H1 (cell line): ENCODE measurements at regions not wholly inside any gene's neighbourhood (a gene's known extent, or its start where the extent isn't known, plus 50 kb on each side); places are given as distances from the start of the nearest gene placed in this dataset.

Experiments used
- CTCF ChIA-PET: fragments of 300-600 bp; sonication (Branson Sonifier 250); formaldehyde crosslinking; loops from one replicate; lab custom pipeline; 2021; ENCODE audit not compliant: partially characterized antibody; lab: Charles Lee
- POLR2A ChIA-PET: fragments of 300-600 bp; sonication (Branson Sonifier 250); formaldehyde crosslinking; loops from one replicate; lab custom pipeline; 2021; ENCODE audit warnings: inconsistent platforms; ENCODE audit not compliant: partially characterized antibody; lab: Charles Lee
- DNase-seq, 2 experiments: peaks; one replicate each; pipeline versions ENCODE4 v3.0.0 to v3.0.0-alpha.2; 2010 to 2022; ENCODE audit warnings: low spot score in 2 of 2, low read depth in 1 of 2, mixed read lengths in 1 of 2
- FAIRE-seq: peaks from 2 replicates; lab custom pipeline; 2011; peaks lifted over from hg19 to GRCh38; lab: Jason Lieb, UNC
- H2AFZ ChIP-seq: 2 replicates; pipeline ENCODE4 v1.8.1; 2012; ENCODE audit warnings: low read length, inconsistent platforms
- H2AK5ac ChIP-seq: 2 replicates; pipeline ENCODE4 v1.6.1; 2013; ENCODE audit warnings: low read depth, low read length
- H2BK120ac ChIP-seq: replicated peaks from 2 replicates; pipeline ENCODE3; 2013; ENCODE audit warnings: low read depth, low read length, inconsistent platforms
- H2BK12ac ChIP-seq: 2 replicates; pipeline ENCODE4 v1.6.1; 2013; ENCODE audit warnings: low read depth, low read length
- H2BK15ac ChIP-seq: 2 replicates; pipeline ENCODE4 v1.6.1; 2013; ENCODE audit warnings: low read length
- H2BK20ac ChIP-seq: 2 replicates; pipeline ENCODE4 v1.6.1; 2013; ENCODE audit warnings: low read length
- H2BK5ac ChIP-seq: 2 replicates; pipeline ENCODE4 v1.6.1; 2013; ENCODE audit warnings: low read depth, low read length
- H3K14ac ChIP-seq: 2 replicates; pipeline ENCODE4 v1.6.1; 2013; ENCODE audit warnings: inconsistent platforms; ENCODE audit not compliant: insufficient read length
- H3K18ac ChIP-seq: 2 replicates; pipeline ENCODE4 v1.6.1; 2013; ENCODE audit warnings: low read length; ENCODE audit errors: extremely low read depth
- H3K23ac ChIP-seq: 2 replicates; pipeline ENCODE4 v1.6.1; 2013; ENCODE audit warnings: inconsistent platforms; ENCODE audit not compliant: insufficient read length
- H3K23me2 ChIP-seq: 2 replicates; pipeline ENCODE4 v1.6.1; 2013; ENCODE audit warnings: low read depth, low read length
- H3K27ac ChIP-seq: 2 replicates; pipeline ENCODE4 v1.6.1; 2011; ENCODE audit warnings: low read depth, low read length, inconsistent platforms
- H3K27me3 ChIP-seq, 4 experiments: replicated peaks in 1 of 4; 1 replicate in 1 of 4; 2 replicates in 3 of 4; pipeline versions ENCODE4 v1.6.1 to v1.8.1; 2011 to 2013; ENCODE audit warnings: low read length in 3 of 4, mild to moderate bottlenecking in 3 of 4, inconsistent platforms in 2 of 4, mixed read lengths in 2 of 4, moderate library complexity in 1 of 4; ENCODE audit not compliant: control insufficient read depth in 3 of 4, insufficient read depth in 3 of 4; ENCODE audit errors: extremely low read depth in 1 of 4
- H3K36me3 ChIP-seq, 4 experiments: 2 replicates each; pipeline versions ENCODE4 v1.6.1 to v1.8.1; 2011 to 2013; ENCODE audit warnings: mild to moderate bottlenecking in 4 of 4, low read length in 3 of 4, moderate library complexity in 2 of 4, control low read depth in 1 of 4, inconsistent platforms in 1 of 4; ENCODE audit not compliant: insufficient read depth in 4 of 4, control insufficient read depth in 2 of 4
- H3K4ac ChIP-seq: replicated peaks from 2 replicates; pipeline ENCODE3; 2013; ENCODE audit warnings: low read length, low read depth, mixed read lengths, inconsistent platforms; ENCODE audit not compliant: insufficient read length
- H3K4me1 ChIP-seq, 4 experiments: replicated peaks in 1 of 4; 1 replicate in 1 of 4; 2 replicates in 3 of 4; pipeline versions ENCODE4 v1.6.1 to v1.8.1; 2011 to 2013; ENCODE audit warnings: low read length in 3 of 4, inconsistent platforms in 2 of 4, mixed read lengths in 1 of 4; ENCODE audit not compliant: insufficient read depth in 4 of 4, control insufficient read depth in 3 of 4
- H3K4me2 ChIP-seq, 2 experiments: 2 replicates each; pipeline versions ENCODE4 v1.6.1 to v1.8.1; 2011 to 2013; ENCODE audit warnings: low read depth in 2 of 2, low read length in 2 of 2, control low read depth in 1 of 2, inconsistent platforms in 1 of 2, mild to moderate bottlenecking in 1 of 2; ENCODE audit not compliant: insufficient read depth in 1 of 2
- H3K4me3 ChIP-seq, 4 experiments: fragments of 200-600, 300-600 bp in 1 of 4; sonication (generic), shearing (Covaris generic), sonication (Bioruptor Twin) in 1 of 4; 2 replicates each; pipeline versions ENCODE4 v1.5.1 to v1.8.1; 2011 to 2016; ENCODE audit warnings: low read length in 4 of 4, low read depth in 3 of 4, control low read depth in 2 of 4, inconsistent platforms in 2 of 4, mild to moderate bottlenecking in 2 of 4, mixed read lengths in 1 of 4, moderate library complexity in 1 of 4; ENCODE audit not compliant: insufficient read depth in 2 of 4; ENCODE audit errors: extremely low read depth in 1 of 4
- H3K56ac ChIP-seq: replicated peaks from 2 replicates; pipeline ENCODE3; 2013; ENCODE audit warnings: low read depth, mild to moderate bottlenecking, mixed read lengths, low read length, inconsistent platforms; ENCODE audit not compliant: insufficient read length
- H3K79me1 ChIP-seq: 2 replicates; pipeline ENCODE4 v1.6.1; 2013; ENCODE audit warnings: low read depth, low read length, control low read depth
- H3K79me2 ChIP-seq, 2 experiments: 2 replicates each; pipeline versions ENCODE4 v1.6.1 to v1.8.1; 2012 to 2013; ENCODE audit warnings: low read length in 2 of 2, mild to moderate bottlenecking in 2 of 2, inconsistent platforms in 1 of 2; ENCODE audit not compliant: insufficient read depth in 2 of 2, control insufficient read depth in 1 of 2
- H3K9ac ChIP-seq, 4 experiments: replicated peaks in 1 of 4; 1 replicate in 1 of 4; 2 replicates in 3 of 4; pipeline versions ENCODE4 v1.6.1 to v1.8.1; 2011 to 2013; ENCODE audit warnings: low read depth in 3 of 4, low read length in 3 of 4, control low read depth in 2 of 4, mild to moderate bottlenecking in 2 of 4, moderate library complexity in 2 of 4, inconsistent platforms in 1 of 4; ENCODE audit errors: extremely low read depth in 1 of 4
- H3K9me3 ChIP-seq, 2 experiments: 2 replicates each; pipeline versions ENCODE4 v1.6.1 to v1.8.1; 2012 to 2013; ENCODE audit warnings: mild to moderate bottlenecking in 2 of 2, moderate library complexity in 2 of 2, control low read depth in 1 of 2, inconsistent platforms in 1 of 2, low read depth in 1 of 2, low read length in 1 of 2, mixed read lengths in 1 of 2; ENCODE audit not compliant: insufficient read depth in 2 of 2
- H4K20me1 ChIP-seq, 2 experiments: replicated peaks in 1 of 2; 2 replicates each; pipeline versions ENCODE3 to v1.8.1; 2011 to 2013; ENCODE audit warnings: inconsistent platforms in 2 of 2, low read length in 2 of 2, mild to moderate bottlenecking in 1 of 2; ENCODE audit not compliant: insufficient read depth in 2 of 2, control insufficient read depth in 1 of 2
- H4K5ac ChIP-seq: 2 replicates; pipeline ENCODE4 v1.6.1; 2013; ENCODE audit warnings: low read length, low read depth, mixed read lengths, inconsistent platforms; ENCODE audit not compliant: insufficient read length
- H4K8ac ChIP-seq: 2 replicates; pipeline ENCODE4 v1.8.0; 2013; ENCODE audit warnings: mild to moderate bottlenecking, moderate library complexity, low read length, inconsistent platforms; ENCODE audit not compliant: insufficient read depth; ENCODE audit errors: extremely low read depth
- H4K91ac ChIP-seq: replicated peaks from 2 replicates; pipeline ENCODE3; 2013; ENCODE audit warnings: low read length, mixed read lengths, inconsistent platforms; ENCODE audit not compliant: insufficient read length
- BRCA1 ChIP-seq: IDR thresholded peaks from 2 replicates; pipeline ENCODE4 v1.6.1; 2012; ENCODE audit warnings: low read depth, low read length, improper control_type of control experiment
- CHD1 ChIP-seq: IDR thresholded peaks from 2 replicates; pipeline ENCODE4 v1.6.1; 2012; ENCODE audit warnings: low read depth, low read length, improper control_type of control experiment
- GTF2F1 ChIP-seq: IDR thresholded peaks from 2 replicates; pipeline ENCODE4 v1.6.1; 2012; ENCODE audit warnings: low read depth, low read length, improper control_type of control experiment, borderline replicate concordance
- POU5F1 ChIP-seq: IDR thresholded peaks from 2 replicates; pipeline ENCODE4 v1.6.1; 2011; ENCODE audit warnings: low read depth, mild to moderate bottlenecking, low read length, moderate library complexity
- RXRA ChIP-seq: IDR thresholded peaks from 2 replicates; pipeline ENCODE4 v1.6.1; 2011; ENCODE audit warnings: low read depth, mild to moderate bottlenecking, low read length, moderate library complexity; ENCODE audit not compliant: insufficient read depth
- SIN3A ChIP-seq, 2 experiments: IDR thresholded peaks in 1 of 2; conservative IDR thresholded peaks in 1 of 2; 2 replicates each; pipeline ENCODE4 v1.6.1; 2011 to 2012; ENCODE audit warnings: low read length in 2 of 2, improper control_type of control experiment in 1 of 2, low read depth in 1 of 2, mild to moderate bottlenecking in 1 of 2
- SUZ12 ChIP-seq: fragments of 200-600 bp; sonication (generic); IDR thresholded peaks from 2 replicates; pipeline ENCODE4 v1.6.1; 2012; ENCODE audit warnings: mild to moderate bottlenecking, inconsistent platforms, low read length, moderate library complexity, mixed read lengths
- ZNF274 ChIP-seq: IDR thresholded peaks from 2 replicates; pipeline ENCODE4 v1.7.0; 2012; ENCODE audit warnings: low read length, borderline replicate concordance; ENCODE audit errors: extremely low read depth
- whole genome bisulfite sequencing, 2 experiments: shearing (Covaris generic) in 1 of 2; methylation state at CpG; one replicate each; pipeline versions ENCODE4 v1.1.6 to v1.1.7; 2013 to 2015; ENCODE audit warnings: low lambda C conversion rate in 2 of 2, mixed read lengths in 2 of 2, inconsistent platforms in 1 of 2, low coverage in 1 of 2, missing lambda C conversion rate in 1 of 2; ENCODE audit not compliant: insufficient replicate concordance in 2 of 2, insufficient coverage in 1 of 2, insufficient read length in 1 of 2; ENCODE audit errors: extremely low coverage in 1 of 2, missing lambda C conversion rate in 1 of 2; 5-methylcytosine and 5-hydroxymethylcytosine counted together
- TF ChIP-seq, protein P1 (sequence below): IDR thresholded peaks from 2 replicates; pipeline ENCODE4 v1.6.1; 2012; ENCODE audit warnings: inconsistent platforms
- TF ChIP-seq, protein P2 (sequence below): IDR thresholded peaks from 2 replicates; pipeline ENCODE4 v1.6.1; 2011; ENCODE audit warnings: low read length, improper control_type of control experiment

DNA sequence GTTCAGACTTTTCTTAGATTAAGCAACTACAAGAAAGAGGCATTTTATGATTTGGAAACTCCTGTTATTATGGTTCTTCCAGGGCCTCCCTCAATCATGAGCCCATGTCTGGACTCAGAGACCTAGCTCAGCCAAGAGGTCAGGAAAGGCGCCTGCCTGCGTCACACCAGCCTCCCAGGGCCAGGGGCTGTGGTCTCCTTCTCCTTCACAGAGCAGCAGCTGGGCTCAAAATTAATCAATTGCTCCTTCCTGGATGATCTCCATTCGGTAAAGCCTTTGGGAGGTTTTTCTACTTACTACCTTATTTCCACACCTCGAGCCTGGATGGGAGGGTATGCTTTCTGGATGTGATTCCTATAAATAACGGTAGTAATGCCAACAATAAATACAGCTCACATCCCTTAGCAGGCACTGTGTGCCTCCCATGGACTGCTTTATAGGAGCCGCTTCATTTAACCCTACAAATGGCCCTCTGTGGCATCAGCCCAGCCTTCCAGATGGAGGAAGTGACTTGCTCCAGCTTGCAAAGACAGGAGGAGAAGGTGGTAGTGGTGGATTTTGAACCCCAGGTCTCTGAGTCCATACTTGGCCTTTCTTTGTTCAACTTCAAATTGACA, 1445.6 kb downstream of the TBC1D22A start:
- H2BK20ac ChIP-seq, result no peak overlapping the region
- H2BK5ac ChIP-seq, result no peak overlapping the region
- H3K56ac ChIP-seq, result no peak overlapping the region
- no peak overlapping the region for H4K5ac ChIP-seq
- H2BK12ac ChIP-seq, result no peak overlapping the region
- H2AK5ac ChIP-seq, result no peak overlapping the region
- H3K27me3 ChIP-seq, result no peaks in the 10 kb centered on the region
- peaks cover 5% of the 10 kb centered on the region; the same call in 1 of the 2 replicates for H3K23me2 ChIP-seq
- POLR2A ChIA-PET, result no interaction called here
- no peak for FAIRE-seq
- H3K4me2 ChIP-seq, result no peak overlapping the region
- H4K8ac ChIP-seq, result no peak overlapping the region
- H3K79me1 ChIP-seq, result no peaks in the 10 kb centered on the region
- H3K4me3 ChIP-seq, result no peak overlapping the region
- H3K18ac ChIP-seq, result no peak overlapping the region
- no peak overlapping the region for H3K27ac ChIP-seq
- no peak overlapping the region for H3K4ac ChIP-seq
- H3K36me3 ChIP-seq, result no peaks in the 10 kb centered on the region
- TF ChIP-seq POU5F1 (no peak), SUZ12 (no peak), GTF2F1 (no peak), BRCA1 (no peak), RXRA (no peak), ZNF274 (no peak), CHD1 (no peak), SIN3A (conservative IDR thresholded peaks at IDR 0.05 in 1 of 2, IDR thresholded peaks at IDR 0.05 in 1 of 2; ENCODE audit: low read depth in 1 of 2, low read length in 2 of 2) (no peak)
- TF ChIP-seq, protein P1, sequence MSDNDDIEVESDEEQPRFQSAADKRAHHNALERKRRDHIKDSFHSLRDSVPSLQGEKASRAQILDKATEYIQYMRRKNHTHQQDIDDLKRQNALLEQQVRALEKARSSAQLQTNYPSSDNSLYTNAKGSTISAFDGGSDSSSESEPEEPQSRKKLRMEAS, result no peak
- TF ChIP-seq, protein P2, sequence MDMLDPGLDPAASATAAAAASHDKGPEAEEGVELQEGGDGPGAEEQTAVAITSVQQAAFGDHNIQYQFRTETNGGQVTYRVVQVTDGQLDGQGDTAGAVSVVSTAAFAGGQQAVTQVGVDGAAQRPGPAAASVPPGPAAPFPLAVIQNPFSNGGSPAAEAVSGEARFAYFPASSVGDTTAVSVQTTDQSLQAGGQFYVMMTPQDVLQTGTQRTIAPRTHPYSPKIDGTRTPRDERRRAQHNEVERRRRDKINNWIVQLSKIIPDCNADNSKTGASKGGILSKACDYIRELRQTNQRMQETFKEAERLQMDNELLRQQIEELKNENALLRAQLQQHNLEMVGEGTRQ, result no peak
- TF ChIP-seq, all 59 proteins: peak for 0
- Histone ChIP-seq H3K14ac (no peak overlapping the region), H4K91ac (no peak overlapping the region), H3K23ac (no peak overlapping the region), H2AFZ (no peak overlapping the region), H4K20me1 (no peaks in the 10 kb centered on the region), H3K9ac (no peak overlapping the region), H3K4me1 (no peaks in the 10 kb centered on the region), H3K9me3 (no peaks in the 10 kb centered on the region), H2BK15ac (no peak overlapping the region), H2BK120ac (no peak overlapping the region), H3K79me2 (no peaks in the 10 kb centered on the region)
- DNase-seq, result no peak
- 79% methylated on average over 6 of the region's 6 CpGs; no CpG with 5 or more reads in 1 of the 2 experiments for WGBS, 2 experiments
- CTCF ChIA-PET, result no interaction called here
